Keratinocyte (primary cell): ENCODE measurements at regions not wholly inside any gene's neighbourhood (a gene's known extent, or its start where the extent isn't known, plus 50 kb on each side); places are given as distances from the start of the nearest gene placed in this dataset.

Experiments used
- DNase-seq: peaks from one replicate; pipeline ENCODE4 v3.0.0-alpha.2; 2011; ENCODE audit warnings: low read depth, missing footprints, low spot score
- FAIRE-seq: peaks from 2 replicates; lab custom pipeline; 2011; peaks lifted over from hg19 to GRCh38; lab: Jason Lieb, UNC
- H2AFZ ChIP-seq: 2 replicates; pipeline ENCODE4 v1.6.0; 2012; ENCODE audit warnings: low read length, control low read depth, inconsistent platforms; ENCODE audit not compliant: control insufficient read depth
- H3K27ac ChIP-seq: 2 replicates; pipeline ENCODE4 v1.5.1; 2011; ENCODE audit warnings: low read length; ENCODE audit not compliant: control insufficient read depth, insufficient read depth
- H3K27me3 ChIP-seq: 3 replicates; pipeline ENCODE4 v1.6.0; 2011; ENCODE audit warnings: low read length; ENCODE audit not compliant: control insufficient read depth, insufficient read depth; ENCODE audit errors: extremely low read depth
- H3K36me3 ChIP-seq, 2 experiments: 2 replicates in 1 of 2; 3 replicates in 1 of 2; pipeline ENCODE4 v1.5.1; 2011; ENCODE audit warnings: low read length in 2 of 2, mild to moderate bottlenecking in 1 of 2; ENCODE audit not compliant: control insufficient read depth in 2 of 2, insufficient read depth in 2 of 2; ENCODE audit errors: extremely low read depth in 1 of 2
- H3K4me1 ChIP-seq: 3 replicates; pipeline ENCODE4 v1.5.1; 2011; ENCODE audit warnings: low read length; ENCODE audit not compliant: control insufficient read depth, insufficient read depth; ENCODE audit errors: extremely low read depth
- H3K4me2 ChIP-seq: 3 replicates; pipeline ENCODE4 v1.6.0; 2011; ENCODE audit warnings: low read depth, low read length; ENCODE audit not compliant: control insufficient read depth, insufficient read depth; ENCODE audit errors: extremely low read depth
- H3K4me3 ChIP-seq, 3 experiments: fragments of 200-600 bp in 1 of 3; sonication (generic) in 1 of 3; 2 replicates in 2 of 3; 3 replicates in 1 of 3; pipeline ENCODE4 v1.5.1; 2011 to 2016; ENCODE audit warnings: low read length in 3 of 3, mild to moderate bottlenecking in 3 of 3, control low read depth in 2 of 3, inconsistent platforms in 1 of 3, low read depth in 1 of 3, mixed read lengths in 1 of 3, mixed run types in 1 of 3, moderate library complexity in 1 of 3; ENCODE audit not compliant: control insufficient read depth in 2 of 3, insufficient read depth in 2 of 3; ENCODE audit errors: extremely low read depth in 1 of 3
- H3K79me2 ChIP-seq: 2 replicates; pipeline ENCODE4 v1.6.0; 2012; ENCODE audit warnings: low read length; ENCODE audit not compliant: control insufficient read depth, insufficient read depth
- H3K9ac ChIP-seq: 3 replicates; pipeline ENCODE4 v1.6.0; 2011; ENCODE audit warnings: low read length; ENCODE audit not compliant: control insufficient read depth, insufficient read depth; ENCODE audit errors: extremely low read depth
- H3K9me1 ChIP-seq: 3 replicates; pipeline ENCODE4 v1.6.0; 2011; ENCODE audit warnings: low read length; ENCODE audit not compliant: control insufficient read depth, insufficient read depth; ENCODE audit errors: extremely low read depth
- H3K9me3 ChIP-seq: 2 replicates; pipeline ENCODE4 v1.5.1; 2012; ENCODE audit warnings: low read depth, low read length; ENCODE audit not compliant: control insufficient read depth
- H4K20me1 ChIP-seq: 3 replicates; pipeline ENCODE4 v1.6.0; 2011; ENCODE audit warnings: low read length; ENCODE audit not compliant: control insufficient read depth, insufficient read depth; ENCODE audit errors: extremely low read depth
- EZH2 ChIP-seq: IDR thresholded peaks from one replicate; pipeline ENCODE4 v1.6.1; 2012; ENCODE audit warnings: inconsistent platforms, mild to moderate bottlenecking, low read length, moderate library complexity
- dilution Hi-C: fragments of 300-500 bp; cut with MboI; formaldehyde crosslinking; loops from one replicate; pipeline ENCODE4 v1.7.0; 2020; ENCODE audit warnings: low sequenced_read_pairs; ENCODE audit not compliant: extremely low pct_ligation_motif_present
- TF ChIP-seq, protein P1 (sequence below), 3 experiments: IDR thresholded peaks in 1 of 3; conservative IDR thresholded peaks in 1 of 3; optimal IDR thresholded peaks in 1 of 3; 2 replicates in 2 of 3; 3 replicates in 1 of 3; pipeline versions ENCODE3 to v1.5.1; 2011; ENCODE audit warnings: low read length in 3 of 3, mild to moderate bottlenecking in 3 of 3, moderate library complexity in 2 of 3, control low read depth in 1 of 3, inconsistent platforms in 1 of 3; ENCODE audit not compliant: insufficient read depth in 2 of 3; ENCODE audit errors: extremely low read depth in 1 of 3

DNA sequence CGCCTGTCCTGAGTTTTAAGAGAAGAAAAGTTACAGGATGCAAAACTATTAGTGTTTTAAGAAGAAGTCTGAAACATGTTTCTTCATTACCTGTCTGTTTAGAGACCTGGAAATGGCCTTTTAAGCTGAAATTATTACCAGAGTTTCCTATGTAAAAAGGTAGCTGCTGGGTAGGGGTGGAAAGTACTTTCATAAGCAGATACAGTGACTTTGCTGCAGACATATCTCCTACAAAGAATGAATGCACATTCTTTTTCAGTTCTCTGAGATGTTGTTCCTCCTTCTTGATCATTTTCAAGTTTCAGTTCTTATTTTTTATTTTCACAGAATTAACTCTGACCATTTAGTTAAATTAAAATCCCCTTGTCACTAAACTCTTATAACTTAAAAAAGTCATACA, 1329.6 kb downstream of the KCNT2 start:
- no peak overlapping the region for H3K9ac ChIP-seq
- no peaks in the 10 kb centered on the region for H4K20me1 ChIP-seq
- no peak overlapping the region for H3K4me2 ChIP-seq
- H3K79me2 ChIP-seq = no peaks in the 10 kb centered on the region
- DNase-seq = no peak
- FAIRE-seq = no peak
- no peak overlapping the region for H3K27ac ChIP-seq
- H3K9me3 ChIP-seq = no peaks in the 10 kb centered on the region
- H3K9me1 ChIP-seq = no peaks in the 10 kb centered on the region
- no peaks in the 10 kb centered on the region for H3K4me1 ChIP-seq
- H3K36me3 ChIP-seq = no peaks in the 10 kb centered on the region
- dilution Hi-C loops = no loop called here
- no peak overlapping the region for H2AFZ ChIP-seq
- TF ChIP-seq EZH2 = no peak
- TF ChIP-seq, protein P1, sequence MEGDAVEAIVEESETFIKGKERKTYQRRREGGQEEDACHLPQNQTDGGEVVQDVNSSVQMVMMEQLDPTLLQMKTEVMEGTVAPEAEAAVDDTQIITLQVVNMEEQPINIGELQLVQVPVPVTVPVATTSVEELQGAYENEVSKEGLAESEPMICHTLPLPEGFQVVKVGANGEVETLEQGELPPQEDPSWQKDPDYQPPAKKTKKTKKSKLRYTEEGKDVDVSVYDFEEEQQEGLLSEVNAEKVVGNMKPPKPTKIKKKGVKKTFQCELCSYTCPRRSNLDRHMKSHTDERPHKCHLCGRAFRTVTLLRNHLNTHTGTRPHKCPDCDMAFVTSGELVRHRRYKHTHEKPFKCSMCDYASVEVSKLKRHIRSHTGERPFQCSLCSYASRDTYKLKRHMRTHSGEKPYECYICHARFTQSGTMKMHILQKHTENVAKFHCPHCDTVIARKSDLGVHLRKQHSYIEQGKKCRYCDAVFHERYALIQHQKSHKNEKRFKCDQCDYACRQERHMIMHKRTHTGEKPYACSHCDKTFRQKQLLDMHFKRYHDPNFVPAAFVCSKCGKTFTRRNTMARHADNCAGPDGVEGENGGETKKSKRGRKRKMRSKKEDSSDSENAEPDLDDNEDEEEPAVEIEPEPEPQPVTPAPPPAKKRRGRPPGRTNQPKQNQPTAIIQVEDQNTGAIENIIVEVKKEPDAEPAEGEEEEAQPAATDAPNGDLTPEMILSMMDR (optimal IDR thresholded peaks at IDR 0.05 in 1 of 3, IDR thresholded peaks at IDR 0.05 in 1 of 3, conservative IDR thresholded peaks at IDR 0.05 in 1 of 3; ENCODE audit: extremely low read depth in 1 of 3, insufficient read depth in 2 of 3, low read length in 3 of 3) = no peak
- H3K27me3 ChIP-seq = no peaks in the 10 kb centered on the region
- H3K4me3 ChIP-seq = no peak overlapping the region

DNA sequence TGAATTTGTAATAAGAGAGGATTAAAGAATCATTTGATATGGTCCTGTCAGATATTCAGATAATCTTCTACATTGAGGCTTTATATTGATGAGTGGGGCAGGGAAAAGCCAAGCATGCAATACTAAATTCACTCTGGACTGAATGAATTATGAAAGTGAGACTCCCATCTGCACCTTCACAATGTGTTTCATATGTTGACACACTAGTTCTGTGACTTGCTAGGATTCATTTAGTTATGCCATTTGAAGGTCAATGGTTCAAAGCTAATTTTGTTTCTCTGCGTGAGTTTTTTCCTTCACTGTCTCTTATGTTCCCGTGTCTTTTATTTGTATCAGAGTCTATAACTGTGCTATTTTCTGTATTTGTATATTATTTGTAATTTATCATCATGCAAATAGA, 1332.5 kb downstream of the KCNT2 start:
- Histone ChIP-seq H3K27me3 (no peaks in the 10 kb centered on the region), H3K4me3 (no peak overlapping the region), H3K9me3 (no peaks in the 10 kb centered on the region), H2AFZ (no peak overlapping the region), H3K27ac (no peak overlapping the region), H3K36me3 (no peaks in the 10 kb centered on the region), H4K20me1 (no peaks in the 10 kb centered on the region), H3K9ac (no peak overlapping the region), H3K4me1 (no peaks in the 10 kb centered on the region), H3K9me1 (no peaks in the 10 kb centered on the region), H3K4me2 (no peak overlapping the region), H3K79me2 (no peaks in the 10 kb centered on the region)
- no peak for TF ChIP-seq EZH2
- TF ChIP-seq, protein P1 (optimal IDR thresholded peaks at IDR 0.05 in 1 of 3, IDR thresholded peaks at IDR 0.05 in 1 of 3, conservative IDR thresholded peaks at IDR 0.05 in 1 of 3; ENCODE audit: extremely low read depth in 1 of 3, insufficient read depth in 2 of 3, low read length in 3 of 3) = no peak
- no peak for DNase-seq
- FAIRE-seq = no peak
- dilution Hi-C loops = no loop called here
